ENCODE measurements at regions not wholly inside any gene's neighbourhood (a gene's known extent, or its start where the extent isn't known, plus 50 kb on each side); places are given as distances from the start of the nearest gene placed in this dataset.
"Not testable (repeated sequence)": the region's sequence is repeated elsewhere in the genome, so short reads cannot be mapped to it uniquely, and the experiment has no call there.

GRCh38 chr2:16908656-16909055, 243.0 kb upstream of the CYRIA start:
- FAIRE-seq = no peak
- DNase-seq (ENCODE audit: insufficient read length, low spot score) = no peak
- TF ChIP-seq POLR2A (IDR thresholded peaks at IDR 0.05; ENCODE audit: low read depth, low read length) = no peak

- FAIRE-seq = no peak
Observed at GRCh38 chr2:16907645-16908282, 242.1 kb upstream of the CYRIA start.

DNA sequence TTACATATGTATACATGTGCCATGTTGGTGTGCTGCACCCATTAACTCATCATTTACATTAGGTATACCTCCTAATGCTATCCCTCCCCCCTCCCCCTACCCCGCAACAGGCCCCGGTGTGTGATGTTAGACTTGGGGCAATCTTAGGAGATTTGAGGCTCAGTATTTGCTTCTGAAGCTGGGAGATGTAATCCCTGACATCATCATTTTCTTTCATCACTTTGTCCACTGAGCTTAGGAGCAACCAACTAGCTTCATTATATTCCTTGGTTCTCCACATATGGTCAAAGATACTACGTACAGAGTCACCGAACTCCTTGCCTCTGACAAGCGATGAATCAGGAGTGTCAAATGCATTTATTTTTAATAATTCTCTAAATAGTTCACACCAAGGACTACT, 239.7 kb upstream of the CYRIA start:
- FAIRE-seq; DNase-seq (ENCODE audit: insufficient read length, low spot score): not testable (repeated sequence)

More at GRCh38 chr2:16907645-16908282, 242.1 kb upstream of the CYRIA start:
- DNase-seq (ENCODE audit: insufficient read length, low spot score) = no peak
- TF ChIP-seq POLR2A (IDR thresholded peaks at IDR 0.05; ENCODE audit: low read depth, low read length) = no peak

GRCh38 chr2:16900405-16901025, 234.9 kb upstream of the CYRIA start:
- peak; percentile 87 for FAIRE-seq
- DNase-seq (ENCODE audit: insufficient read length, low spot score) = no peak
- TF ChIP-seq POLR2A (IDR thresholded peaks at IDR 0.05; ENCODE audit: low read depth, low read length) = no peak

DNA sequence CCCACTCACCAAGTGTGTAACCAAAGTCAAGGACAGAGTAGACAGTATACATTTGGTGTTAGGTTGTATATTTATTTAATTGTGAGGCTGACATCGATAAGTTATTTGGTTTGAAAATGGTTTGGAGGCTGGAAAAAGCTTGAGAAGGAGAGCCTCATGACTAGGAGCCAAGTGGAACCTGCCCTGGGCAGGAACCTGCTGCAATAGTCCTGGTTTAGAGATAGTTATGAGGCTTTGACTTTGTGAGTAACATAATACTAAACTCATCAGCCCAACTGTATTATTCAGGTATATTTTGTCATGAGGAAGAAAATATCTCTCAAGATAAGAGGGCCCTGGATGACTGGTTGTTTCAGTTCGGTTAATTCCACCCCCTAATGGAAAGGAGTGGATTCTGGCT, 234.3 kb upstream of the CYRIA start:
- no peak for FAIRE-seq
- DNase-seq (ENCODE audit: insufficient read length, low spot score) = no peak
- no peak for TF ChIP-seq POLR2A (IDR thresholded peaks at IDR 0.05; ENCODE audit: low read depth, low read length)

DNA sequence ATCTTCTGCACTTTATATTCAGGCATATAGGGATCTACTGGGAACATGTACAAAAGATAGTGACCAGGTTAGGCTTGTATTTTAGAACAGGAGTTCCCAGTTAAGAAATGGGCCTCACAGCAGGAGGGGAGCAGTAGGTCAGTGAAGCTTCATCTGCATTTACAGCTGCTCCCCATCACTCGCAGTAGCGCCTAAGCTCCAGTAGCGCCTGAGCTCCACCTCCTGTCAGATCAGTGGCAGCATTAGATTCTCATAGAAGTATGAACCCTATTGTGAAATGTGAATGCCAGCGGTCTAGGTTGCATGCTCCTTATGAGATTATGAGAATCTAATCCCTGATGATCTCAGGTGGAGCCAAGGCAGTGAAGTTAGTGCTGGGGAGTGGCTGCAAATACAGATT, 224.4 kb upstream of the CYRIA start:
- DNase-seq (ENCODE audit: insufficient read length, low spot score) = no peak
- FAIRE-seq = no peak
- TF ChIP-seq POLR2A (IDR thresholded peaks at IDR 0.05; ENCODE audit: low read depth, low read length) = no peak

GRCh38 chr2:16885027-16885426, 219.4 kb upstream of the CYRIA start:
- no peak for TF ChIP-seq POLR2A (IDR thresholded peaks at IDR 0.05; ENCODE audit: low read depth, low read length)
- FAIRE-seq (no peak), DNase-seq (ENCODE audit: insufficient read length, low spot score) (no peak)

- TF ChIP-seq POLR2A (IDR thresholded peaks at IDR 0.05; ENCODE audit: low read depth, low read length) = no peak
- FAIRE-seq = no peak
- DNase-seq (ENCODE audit: insufficient read length, low spot score) = no peak
Observed at GRCh38 chr2:16882706-16883105, 217.1 kb upstream of the CYRIA start.

- FAIRE-seq = no peak
- DNase-seq (ENCODE audit: insufficient read length, low spot score) = no peak
- no peak for TF ChIP-seq POLR2A (IDR thresholded peaks at IDR 0.05; ENCODE audit: low read depth, low read length)
Observed at GRCh38 chr2:16881122-16881521, 215.5 kb upstream of the CYRIA start.

DNA sequence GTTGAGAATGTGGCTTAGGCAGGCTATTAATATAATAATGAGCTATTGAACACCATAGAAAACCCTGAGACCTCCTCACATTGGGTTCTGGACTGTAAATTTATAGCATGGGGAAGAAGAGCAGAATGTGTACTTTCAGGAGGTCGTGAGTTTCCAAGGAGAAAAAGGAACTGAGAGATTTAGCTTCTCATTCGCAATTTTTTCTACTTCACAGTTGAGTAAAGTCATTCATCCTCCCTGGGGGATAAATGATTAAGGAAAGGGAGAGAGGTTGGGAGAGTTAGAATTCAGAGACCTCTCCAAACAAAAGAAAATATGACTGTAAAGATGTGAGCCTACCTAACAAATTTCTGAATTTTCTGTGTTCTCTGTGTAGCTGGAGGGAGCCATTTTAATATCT, 205.8 kb upstream of the CYRIA start:
- FAIRE-seq = no peak
- DNase-seq (ENCODE audit: insufficient read length, low spot score) = no peak
- no peak for TF ChIP-seq POLR2A (IDR thresholded peaks at IDR 0.05; ENCODE audit: low read depth, low read length)

DNA sequence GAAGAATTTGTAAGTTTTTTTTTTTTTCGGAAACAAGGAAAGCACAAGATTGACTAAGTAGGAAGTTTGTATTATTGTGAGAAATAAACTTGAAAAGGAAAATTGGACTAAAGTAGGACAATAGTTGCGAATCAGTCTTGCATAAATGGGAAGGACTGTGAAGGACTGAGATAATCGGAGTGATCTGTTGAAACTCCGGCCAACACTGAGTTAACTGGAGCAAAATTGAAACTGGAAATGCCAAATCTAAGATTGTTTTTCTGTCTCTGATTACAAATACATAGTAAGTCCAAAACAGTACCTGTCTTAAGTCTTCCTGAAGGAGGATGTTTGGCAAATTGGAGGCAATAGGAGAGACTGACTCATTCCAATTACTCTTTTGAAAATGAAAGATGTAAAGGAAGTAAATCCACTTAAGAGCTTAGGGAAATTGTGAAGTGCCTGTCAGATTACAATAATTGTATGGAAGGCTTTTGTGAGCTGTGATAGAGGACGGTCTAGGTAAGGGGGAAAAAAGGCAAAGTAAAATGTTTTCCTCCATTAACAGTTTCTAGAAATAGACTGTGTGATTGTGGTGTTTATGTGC, 204.9 kb upstream of the CYRIA start:
- no peak for TF ChIP-seq POLR2A (IDR thresholded peaks at IDR 0.05; ENCODE audit: low read depth, low read length)
- no peak for FAIRE-seq
- DNase-seq (ENCODE audit: insufficient read length, low spot score) = no peak

DNA sequence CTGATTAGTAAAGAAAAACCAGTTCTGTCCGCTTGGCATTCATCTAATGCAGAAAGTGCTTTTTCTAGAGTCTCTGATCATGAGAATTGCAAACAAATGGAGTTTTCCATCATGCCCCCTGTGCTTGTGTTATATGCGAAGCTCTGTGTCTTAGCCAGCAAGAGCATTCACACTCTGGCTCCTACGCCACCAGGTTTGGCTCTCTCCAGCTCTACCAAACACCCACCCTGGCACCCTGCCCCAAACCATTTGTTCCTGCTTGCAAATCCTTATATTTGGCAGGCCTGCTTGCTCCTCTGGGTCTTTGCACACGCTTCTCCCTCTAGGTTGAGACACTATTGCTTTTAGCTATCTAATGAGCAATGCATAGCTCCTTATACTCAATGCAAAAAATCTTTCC, 204.1 kb upstream of the CYRIA start:
- no peak for TF ChIP-seq POLR2A (IDR thresholded peaks at IDR 0.05; ENCODE audit: low read depth, low read length)
- DNase-seq (ENCODE audit: insufficient read length, low spot score) (no peak), FAIRE-seq (no peak)

GRCh38 chr2:16862471-16862870, 196.8 kb upstream of the CYRIA start:
- FAIRE-seq (no peak), DNase-seq (ENCODE audit: insufficient read length, low spot score) (no peak)
- TF ChIP-seq POLR2A (IDR thresholded peaks at IDR 0.05; ENCODE audit: low read depth, low read length) = no peak

DNA sequence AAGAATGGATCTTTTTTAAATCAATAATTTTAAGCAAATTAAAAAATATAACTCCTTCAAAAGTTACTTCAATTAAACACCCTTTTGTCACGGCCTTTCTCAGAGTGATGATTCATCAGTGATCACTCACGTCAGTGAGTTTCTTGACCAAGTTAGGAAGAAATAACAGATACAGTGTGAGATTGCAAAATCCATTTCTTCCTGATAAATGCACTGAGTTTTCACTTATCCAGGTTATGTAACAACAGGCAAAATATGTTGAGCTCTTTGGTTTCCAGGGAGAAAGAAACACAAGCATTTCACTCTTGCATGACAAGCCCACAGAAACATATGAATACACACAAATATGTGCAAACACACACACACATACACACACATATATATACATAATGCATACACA, 195.9 kb upstream of the CYRIA start:
- TF ChIP-seq POLR2A (IDR thresholded peaks at IDR 0.05; ENCODE audit: low read depth, low read length) = no peak
- DNase-seq (ENCODE audit: insufficient read length, low spot score) (no peak), FAIRE-seq (no peak)

- DNase-seq (ENCODE audit: insufficient read length, low spot score) = no peak
- FAIRE-seq = no peak
- TF ChIP-seq POLR2A (IDR thresholded peaks at IDR 0.05; ENCODE audit: low read depth, low read length) = no peak
Observed at GRCh38 chr2:16861111-16861510, 195.5 kb upstream of the CYRIA start.
